Psoas muscle (tissue), 7 donors: ENCODE measurements at regions not wholly inside any gene's neighbourhood (a gene's known extent, or its start where the extent isn't known, plus 50 kb on each side); places are given as distances from the start of the nearest gene placed in this dataset.
A peak's percentile ranks its signal among the peaks of the same experiment; 100 is the strongest.

Experiments used
- ATAC-seq, 4 donors: fragments of 200-7000 bp; cut with Tn5 transposase; one replicate each; pipeline ENCODE4 v1.9.1; 2020; ENCODE audit warnings: moderate library complexity in 3 of 4, mild to moderate bottlenecking in 2 of 4
- DNase-seq, 2 donors: peaks; one replicate each; pipeline ENCODE4 v3.0.0-alpha.2; 2020
- H3K27ac ChIP-seq: fragments of 200-600 bp; one replicate; pipeline ENCODE4 v1.8.0; 2022
- H3K27me3 ChIP-seq, 3 donors: fragments of 200-600 bp in 1 of 3; one replicate each; pipeline versions ENCODE4 v1.6.1 to v1.8.0; 2013 to 2022; ENCODE audit warnings: low read length in 2 of 3, mild to moderate bottlenecking in 2 of 3, moderate library complexity in 1 of 3; ENCODE audit not compliant: insufficient read depth in 3 of 3
- H3K36me3 ChIP-seq, 2 donors: fragments of 200-600 bp in 1 of 2; one replicate each; pipeline versions ENCODE4 v1.6.1 to v1.8.0; 2013 to 2022; ENCODE audit warnings: low read depth in 1 of 2, mild to moderate bottlenecking in 1 of 2, moderate library complexity in 1 of 2; ENCODE audit not compliant: insufficient read depth in 1 of 2
- H3K4me1 ChIP-seq: fragments of 200-600 bp; one replicate; pipeline ENCODE4 v1.8.0; 2022
- H3K4me3 ChIP-seq: fragments of 200-600 bp; one replicate; pipeline ENCODE4 v1.8.0; 2022; ENCODE audit warnings: mild to moderate bottlenecking
- H3K9me3 ChIP-seq: fragments of 200-600 bp; one replicate; pipeline ENCODE4 v1.8.0; 2022
- WGBS, 3 donors: extraction: QIAGEN DNeasy Blood & Tissue Kit; methylation state at CpG; one replicate each; pipeline versions ENCODE4 v1.1.6 to v1.1.7; 2013; 5-methylcytosine and 5-hydroxymethylcytosine counted together
- intact Hi-C, 2 donors: fragments of 100-400 bp; cut with DNase I; formaldehyde crosslinking; loops; one replicate each; pipeline versions ENCODE4 v1.11.0 to v1.14.2; 2022
- TF ChIP-seq, protein P1 (sequence below): fragments of 200-600 bp; IDR thresholded peaks from one replicate; pipeline ENCODE4 v1.8.0; 2022; ENCODE audit warnings: antibody characterized with exemption
- donor health status: healthy with polysubstance abuse.
- donor health status: DM: no; HTN: no; CAD: no; lungs with moderate emphysema.
- donor health status: Bipolar disorder and iron deficiency.
- donor health status: healthy.
- donor health status: DM: yes; HTN: yes; CAD: no.
- donor health status: DM: no; HTN: no; CAD: no.
- donor health status: DM: yes; HTN: yes; CAD: no.

DNA sequence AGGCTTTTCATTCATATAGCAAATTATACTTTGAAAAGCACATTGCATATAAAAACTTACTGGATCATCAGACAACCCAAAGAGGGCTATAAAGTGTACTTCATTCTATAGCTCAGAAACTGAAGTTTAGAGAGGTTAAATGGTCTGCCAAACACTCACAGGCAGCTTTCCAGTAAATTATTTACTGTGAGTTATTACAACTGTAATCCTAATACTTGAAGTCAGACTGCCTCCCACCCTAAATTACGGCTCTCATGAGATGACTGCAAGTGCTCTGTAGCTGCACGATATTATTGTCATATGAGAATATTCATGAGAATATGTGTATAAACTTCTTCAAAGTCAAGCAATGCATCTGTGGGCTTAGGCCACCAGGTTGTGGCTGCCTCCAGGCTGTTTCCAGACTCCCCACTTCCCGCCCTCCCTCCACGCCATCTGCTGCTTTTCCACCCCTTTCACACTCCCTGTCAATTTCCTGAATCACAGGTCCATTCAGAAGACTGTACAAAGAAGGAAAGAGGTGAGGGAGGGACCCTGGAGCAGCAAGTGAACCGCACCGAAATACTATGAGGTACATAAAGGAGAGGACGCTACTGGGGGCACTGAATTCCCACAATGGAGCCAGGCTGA is 111.1 kb upstream of the SPOPL start:
- TF ChIP-seq, protein P1, sequence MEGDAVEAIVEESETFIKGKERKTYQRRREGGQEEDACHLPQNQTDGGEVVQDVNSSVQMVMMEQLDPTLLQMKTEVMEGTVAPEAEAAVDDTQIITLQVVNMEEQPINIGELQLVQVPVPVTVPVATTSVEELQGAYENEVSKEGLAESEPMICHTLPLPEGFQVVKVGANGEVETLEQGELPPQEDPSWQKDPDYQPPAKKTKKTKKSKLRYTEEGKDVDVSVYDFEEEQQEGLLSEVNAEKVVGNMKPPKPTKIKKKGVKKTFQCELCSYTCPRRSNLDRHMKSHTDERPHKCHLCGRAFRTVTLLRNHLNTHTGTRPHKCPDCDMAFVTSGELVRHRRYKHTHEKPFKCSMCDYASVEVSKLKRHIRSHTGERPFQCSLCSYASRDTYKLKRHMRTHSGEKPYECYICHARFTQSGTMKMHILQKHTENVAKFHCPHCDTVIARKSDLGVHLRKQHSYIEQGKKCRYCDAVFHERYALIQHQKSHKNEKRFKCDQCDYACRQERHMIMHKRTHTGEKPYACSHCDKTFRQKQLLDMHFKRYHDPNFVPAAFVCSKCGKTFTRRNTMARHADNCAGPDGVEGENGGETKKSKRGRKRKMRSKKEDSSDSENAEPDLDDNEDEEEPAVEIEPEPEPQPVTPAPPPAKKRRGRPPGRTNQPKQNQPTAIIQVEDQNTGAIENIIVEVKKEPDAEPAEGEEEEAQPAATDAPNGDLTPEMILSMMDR: no peak
- no peak for ATAC-seq
- Histone ChIP-seq H3K9me3 (no peaks in the 10 kb centered on the region), H3K27ac (no peak overlapping the region), H3K4me1 (no peaks in the 10 kb centered on the region), H3K36me3 (no peaks in the 10 kb centered on the region), H3K27me3 (no peaks in the 10 kb centered on the region), H3K4me3 (no peak overlapping the region)
- intact Hi-C loops: no loop called here
- no peak for DNase-seq
- WGBS, 3 donors: 82 to 85% (median 84%) methylated on average over 7 of the region's 7 CpGs

DNA sequence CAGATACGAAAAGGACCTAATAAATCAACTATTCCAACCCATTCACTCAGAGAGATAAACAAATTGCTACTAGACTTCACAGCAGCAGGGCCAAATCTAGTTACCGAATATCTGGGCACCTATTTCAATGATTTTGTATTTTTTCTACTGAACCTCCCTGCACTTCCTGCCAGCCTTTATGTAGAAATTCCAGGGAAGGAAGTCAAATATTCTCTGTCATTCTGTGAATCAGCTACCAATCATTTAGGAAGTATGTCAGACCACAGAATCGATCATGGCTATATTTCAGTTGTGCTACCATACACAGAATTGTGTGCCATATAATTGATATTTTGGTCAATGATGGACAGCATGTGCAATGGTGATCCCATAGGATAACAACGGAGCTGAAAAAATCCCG is 109.6 kb upstream of the SPOPL start:
- WGBS, 3 donors: 89 to 92% (median 90%) methylated on average over 5 of the region's 5 CpGs
- Histone ChIP-seq H3K27ac (no peak overlapping the region), H3K27me3 (no peaks in the 10 kb centered on the region), H3K9me3 (no peaks in the 10 kb centered on the region), H3K4me3 (no peak overlapping the region), H3K36me3 (no peaks in the 10 kb centered on the region), H3K4me1 (no peaks in the 10 kb centered on the region)
- TF ChIP-seq, protein P1: no peak
- intact Hi-C loops: no loop called here
- DNase-seq (no peak), ATAC-seq (no peak)

DNA sequence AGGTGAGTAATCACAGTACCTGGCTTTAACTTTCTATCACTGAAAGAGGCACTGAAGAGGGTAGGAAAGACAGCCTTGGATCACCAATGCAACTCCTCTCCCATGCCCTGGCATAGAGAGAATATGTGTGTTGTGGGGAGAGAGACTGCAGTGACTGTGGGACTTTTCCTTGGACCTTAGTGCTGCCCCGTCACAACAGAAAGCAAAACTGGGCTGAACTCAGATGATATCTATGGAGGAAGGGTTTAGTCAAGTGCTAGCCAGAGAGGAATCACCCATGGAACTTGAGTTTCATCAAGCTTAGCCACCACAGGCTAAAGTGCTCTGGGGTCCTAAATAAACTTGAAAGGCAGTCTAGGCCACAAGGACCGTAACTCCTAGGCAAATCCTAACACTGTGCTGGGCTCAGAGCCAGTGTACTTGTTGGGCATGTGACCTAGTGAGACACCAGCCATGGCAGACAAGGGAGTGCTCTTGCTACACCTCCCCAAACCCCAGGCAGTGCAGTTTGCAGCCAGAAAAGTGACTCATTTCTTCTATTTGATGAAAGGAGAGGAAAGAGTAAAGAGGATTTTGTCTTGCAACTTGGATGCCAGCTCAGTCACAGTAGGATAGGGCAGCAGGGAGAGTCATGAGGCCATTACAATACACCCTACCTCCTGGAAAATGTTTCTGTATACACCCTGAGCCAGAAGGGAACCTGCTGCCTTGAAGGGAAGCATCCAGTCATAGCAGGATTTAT is 105.8 kb upstream of the SPOPL start:
- H3K27ac ChIP-seq: no peak overlapping the region

DNA sequence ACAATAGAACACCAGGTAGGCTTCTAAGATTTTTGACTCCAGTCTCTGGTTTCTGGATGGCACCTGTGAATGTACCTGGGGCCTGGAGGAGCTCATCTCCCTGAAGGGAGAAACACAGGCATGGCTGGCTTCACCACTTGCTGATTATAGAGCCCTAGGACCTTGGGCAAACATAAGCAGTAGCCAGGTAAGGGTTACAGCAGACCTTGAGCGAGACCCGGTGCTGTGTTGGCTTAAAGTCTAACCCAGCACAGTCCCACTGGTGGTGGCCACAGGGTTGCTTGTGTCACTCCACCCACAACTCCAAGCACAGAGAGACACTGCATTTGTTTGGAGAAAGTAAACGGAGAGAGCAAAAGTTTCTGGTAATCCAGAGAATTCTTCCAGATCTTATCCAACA is 104.7 kb upstream of the SPOPL start:
- no peak overlapping the region for H3K4me3 ChIP-seq
- WGBS, 3 donors: 94 to 100% (median 96%) methylated on average over 3 of the region's 3 CpGs
- TF ChIP-seq, protein P1: no peak
- H3K9me3 ChIP-seq: peaks cover 5% of the 10 kb centered on the region
- no peaks in the 10 kb centered on the region for H3K36me3 ChIP-seq
- no peak for ATAC-seq
- H3K27me3 ChIP-seq: no peaks in the 10 kb centered on the region
- intact Hi-C loops: no loop called here
- no peak for DNase-seq
- H3K27ac ChIP-seq: no peak overlapping the region
- H3K4me1 ChIP-seq: no peaks in the 10 kb centered on the region

More for the DNA sequence above, 105.8 kb upstream of the SPOPL start:
- H3K36me3 ChIP-seq: no peaks in the 10 kb centered on the region
- peak in 2 of 4 donors; percentile 37 to 50 for ATAC-seq
- TF ChIP-seq, protein P1: no peak
- no peaks in the 10 kb centered on the region for H3K9me3 ChIP-seq
- WGBS, 3 donors: 51 to 86% (median 55%) methylated on average over 2 of the region's 2 CpGs
- no peak overlapping the region for H3K4me3 ChIP-seq
- H3K4me1 ChIP-seq: no peaks in the 10 kb centered on the region
- DNase-seq: no peak
- H3K27me3 ChIP-seq: no peaks in the 10 kb centered on the region
- intact Hi-C loops: no loop called here
